Smooth muscle cell (in vitro differentiated cells): ENCODE measurements at regions not wholly inside any gene's neighbourhood (a gene's known extent, or its start where the extent isn't known, plus 50 kb on each side); places are given as distances from the start of the nearest gene placed in this dataset.

Source experiments
- DNase-seq: peaks from one replicate; lab custom pipeline; 2025; ENCODE audit not compliant: unreplicated experiment; lab: John Stamatoyannopoulos, UW
- H2AFZ ChIP-seq: fragments of 200-600 bp; sonication (generic); 2 replicates; pipeline ENCODE4 v1.6.0; 2016; ENCODE audit warnings: antibody characterized with exemption, low read depth, mild to moderate bottlenecking
- H3F3A ChIP-seq: fragments of 200-600 bp; sonication (generic); 2 replicates; pipeline ENCODE4 v1.6.0; 2017; ENCODE audit warnings: antibody characterized with exemption, low read depth
- H3K27ac ChIP-seq: fragments of 200-600 bp; sonication (generic); 2 replicates; pipeline ENCODE4 v1.5.1; 2016; ENCODE audit warnings: low read depth, mild to moderate bottlenecking
- H3K27me3 ChIP-seq: fragments of 200-600 bp; sonication (generic); 2 replicates; pipeline ENCODE4 v1.6.1; 2016; ENCODE audit warnings: low read depth, mild to moderate bottlenecking
- H3K36me3 ChIP-seq: fragments of 200-600 bp; sonication (generic); 2 replicates; pipeline ENCODE4 v1.5.1; 2016; ENCODE audit warnings: low read depth
- H3K4me1 ChIP-seq: fragments of 200-600 bp; sonication (generic); 2 replicates; pipeline ENCODE4 v1.5.1; 2016; ENCODE audit warnings: low read depth
- H3K4me2 ChIP-seq: fragments of 200-600 bp; sonication (generic); 2 replicates; pipeline ENCODE4 v1.6.0; 2016; ENCODE audit warnings: mild to moderate bottlenecking
- H3K4me3 ChIP-seq: fragments of 200-600 bp; sonication (generic); 2 replicates; pipeline ENCODE4 v1.5.1; 2016; ENCODE audit warnings: mild to moderate bottlenecking
- H3K79me2 ChIP-seq: fragments of 200-600 bp; sonication (generic); 2 replicates; pipeline ENCODE4 v1.6.0; 2016; ENCODE audit warnings: low read depth, mild to moderate bottlenecking
- H3K9ac ChIP-seq: fragments of 200-600 bp; sonication (generic); 2 replicates; pipeline ENCODE4 v1.6.0; 2016; ENCODE audit warnings: low read depth
- H3K9me3 ChIP-seq: fragments of 200-600 bp; sonication (generic); replicated peaks from 2 replicates; pipeline ENCODE4 v1.5.1; 2016; ENCODE audit warnings: low read depth
- H4K20me1 ChIP-seq: fragments of 200-600 bp; sonication (generic); 2 replicates; pipeline ENCODE4 v1.6.0; 2016; ENCODE audit warnings: low read depth
- WGBS: methylation state at CpG from one replicate; pipeline ENCODE4 v1.1.7; 2016; ENCODE audit warnings: low lambda C conversion rate; 5-methylcytosine and 5-hydroxymethylcytosine counted together
- TF ChIP-seq, protein P1 (sequence below): fragments of 200-600 bp; sonication (generic); IDR thresholded peaks from 2 replicates; pipeline ENCODE4 v1.5.1; 2017; ENCODE audit warnings: borderline replicate concordance, mild to moderate bottlenecking, antibody characterized with exemption; ENCODE audit not compliant: insufficient read depth, poor library complexity, severe bottlenecking

DNA sequence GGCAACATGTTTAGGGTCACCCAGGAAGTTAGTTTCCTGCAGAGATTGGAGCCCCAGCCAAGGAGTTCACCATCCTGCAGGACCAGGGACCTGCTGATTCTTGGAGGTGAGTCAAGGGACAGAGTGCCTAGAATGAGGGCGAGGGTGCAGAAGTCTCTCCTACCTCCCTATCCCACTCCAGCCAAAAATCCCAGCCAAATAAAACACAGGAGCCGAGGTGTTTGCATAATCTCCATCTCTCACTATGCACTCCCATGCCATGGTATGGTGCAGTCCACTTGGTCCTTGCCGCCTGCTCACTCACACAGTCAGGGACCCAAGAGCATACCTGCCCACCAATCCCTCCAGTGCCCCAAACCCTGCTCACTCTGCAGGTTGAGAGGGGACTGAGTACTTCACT, 294.2 kb downstream of the UACA start:
- H3K79me2 ChIP-seq, result no peaks in the 10 kb centered on the region

DNA sequence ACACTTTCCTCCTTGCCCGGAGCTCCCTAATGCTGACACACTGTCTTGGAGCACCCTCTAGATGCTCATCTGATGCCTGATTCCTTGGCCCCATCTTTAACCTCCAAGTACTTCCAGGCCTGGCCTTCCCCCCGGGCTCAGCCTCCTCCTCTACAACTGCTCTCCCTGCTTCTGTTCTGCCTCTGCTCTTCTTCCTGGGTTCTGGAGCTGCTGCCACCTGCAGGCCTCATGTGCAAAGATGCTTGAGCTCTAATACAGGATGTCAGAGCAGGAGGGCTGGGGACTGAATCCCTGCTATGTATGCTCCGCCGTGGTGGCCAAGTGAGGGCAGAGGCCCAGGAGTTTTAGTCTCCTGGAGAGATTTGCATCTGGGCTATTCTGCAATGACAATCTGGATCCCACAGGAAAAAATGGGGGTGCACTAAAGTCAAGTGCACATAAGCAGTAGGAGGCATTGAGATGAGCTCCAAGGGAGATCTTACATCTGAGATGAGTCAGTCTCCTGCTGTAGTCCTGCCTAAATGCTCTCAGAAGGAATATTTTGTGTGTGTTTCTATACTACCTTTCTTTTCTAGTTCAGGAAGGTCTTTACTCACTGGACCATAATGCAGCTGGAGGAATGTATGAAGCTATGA, 296.3 kb downstream of the UACA start:
- no peaks in the 10 kb centered on the region for H3K79me2 ChIP-seq
- H3K9ac ChIP-seq, result no peak overlapping the region
- H3K36me3 ChIP-seq, result no peaks in the 10 kb centered on the region
- no peaks in the 10 kb centered on the region for H4K20me1 ChIP-seq
- no peaks in the 10 kb centered on the region for H3F3A ChIP-seq
- H3K4me2 ChIP-seq, result no peak overlapping the region
- H2AFZ ChIP-seq, result no peak overlapping the region
- no peaks in the 10 kb centered on the region for H3K9me3 ChIP-seq
- H3K27ac ChIP-seq, result no peak overlapping the region
- TF ChIP-seq, protein P1, sequence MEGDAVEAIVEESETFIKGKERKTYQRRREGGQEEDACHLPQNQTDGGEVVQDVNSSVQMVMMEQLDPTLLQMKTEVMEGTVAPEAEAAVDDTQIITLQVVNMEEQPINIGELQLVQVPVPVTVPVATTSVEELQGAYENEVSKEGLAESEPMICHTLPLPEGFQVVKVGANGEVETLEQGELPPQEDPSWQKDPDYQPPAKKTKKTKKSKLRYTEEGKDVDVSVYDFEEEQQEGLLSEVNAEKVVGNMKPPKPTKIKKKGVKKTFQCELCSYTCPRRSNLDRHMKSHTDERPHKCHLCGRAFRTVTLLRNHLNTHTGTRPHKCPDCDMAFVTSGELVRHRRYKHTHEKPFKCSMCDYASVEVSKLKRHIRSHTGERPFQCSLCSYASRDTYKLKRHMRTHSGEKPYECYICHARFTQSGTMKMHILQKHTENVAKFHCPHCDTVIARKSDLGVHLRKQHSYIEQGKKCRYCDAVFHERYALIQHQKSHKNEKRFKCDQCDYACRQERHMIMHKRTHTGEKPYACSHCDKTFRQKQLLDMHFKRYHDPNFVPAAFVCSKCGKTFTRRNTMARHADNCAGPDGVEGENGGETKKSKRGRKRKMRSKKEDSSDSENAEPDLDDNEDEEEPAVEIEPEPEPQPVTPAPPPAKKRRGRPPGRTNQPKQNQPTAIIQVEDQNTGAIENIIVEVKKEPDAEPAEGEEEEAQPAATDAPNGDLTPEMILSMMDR, result peak; percentile 57
- no peak for DNase-seq
- 57% methylated on average over 4 of the region's 4 CpGs for WGBS
- H3K27me3 ChIP-seq, result no peaks in the 10 kb centered on the region
- H3K4me3 ChIP-seq, result no peak overlapping the region
- H3K4me1 ChIP-seq, result peaks cover 4% of the 10 kb centered on the region

More for the DNA sequence above, 294.2 kb downstream of the UACA start:
- no peak for DNase-seq
- no peak overlapping the region for H3K9ac ChIP-seq
- no peak overlapping the region for H2AFZ ChIP-seq
- H3K4me3 ChIP-seq, result no peak overlapping the region
- no peaks in the 10 kb centered on the region for H3K9me3 ChIP-seq
- H3K27ac ChIP-seq, result no peak overlapping the region
- H3K27me3 ChIP-seq, result no peaks in the 10 kb centered on the region
- H3K4me1 ChIP-seq, result peaks cover 4% of the 10 kb centered on the region
- TF ChIP-seq, protein P1, result no peak
- no peaks in the 10 kb centered on the region for H3F3A ChIP-seq
- H4K20me1 ChIP-seq, result no peaks in the 10 kb centered on the region
- 90% methylated on average over 3 of the region's 3 CpGs for WGBS
- H3K4me2 ChIP-seq, result no peak overlapping the region
- H3K36me3 ChIP-seq, result no peaks in the 10 kb centered on the region

DNA sequence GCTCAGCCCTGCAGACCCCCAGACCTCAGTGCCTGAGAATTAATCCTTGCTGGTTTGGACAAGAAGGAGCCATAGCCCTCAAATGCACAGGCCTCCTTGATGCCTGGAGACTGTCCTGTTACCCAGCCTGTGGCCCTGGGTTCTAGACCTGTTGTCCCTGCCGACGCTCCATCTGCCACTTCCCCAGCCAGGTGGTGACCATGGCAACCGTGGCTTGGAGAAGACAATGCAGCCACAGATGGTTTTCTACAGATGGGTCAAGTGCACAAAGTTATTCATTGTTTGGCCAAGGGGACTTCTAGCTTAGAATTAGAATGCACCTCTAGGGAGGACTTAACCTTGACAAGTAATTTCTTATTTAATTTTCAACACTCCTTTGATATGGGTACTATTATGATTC, 297.1 kb downstream of the UACA start:
- H3K36me3 ChIP-seq, result no peaks in the 10 kb centered on the region
- no peak overlapping the region for H3K9ac ChIP-seq
- H3K79me2 ChIP-seq, result no peaks in the 10 kb centered on the region
- H2AFZ ChIP-seq, result no peak overlapping the region
- no peaks in the 10 kb centered on the region for H3K27me3 ChIP-seq
- no peak for DNase-seq
- TF ChIP-seq, protein P1, result no peak
- H4K20me1 ChIP-seq, result no peaks in the 10 kb centered on the region
- H3K4me1 ChIP-seq, result peaks cover 4% of the 10 kb centered on the region
- 87% methylated on average over 3 of the region's 3 CpGs for WGBS
- no peaks in the 10 kb centered on the region for H3K9me3 ChIP-seq
- no peak overlapping the region for H3K27ac ChIP-seq
- H3F3A ChIP-seq, result no peaks in the 10 kb centered on the region
- H3K4me3 ChIP-seq, result no peak overlapping the region
- no peak overlapping the region for H3K4me2 ChIP-seq

DNA sequence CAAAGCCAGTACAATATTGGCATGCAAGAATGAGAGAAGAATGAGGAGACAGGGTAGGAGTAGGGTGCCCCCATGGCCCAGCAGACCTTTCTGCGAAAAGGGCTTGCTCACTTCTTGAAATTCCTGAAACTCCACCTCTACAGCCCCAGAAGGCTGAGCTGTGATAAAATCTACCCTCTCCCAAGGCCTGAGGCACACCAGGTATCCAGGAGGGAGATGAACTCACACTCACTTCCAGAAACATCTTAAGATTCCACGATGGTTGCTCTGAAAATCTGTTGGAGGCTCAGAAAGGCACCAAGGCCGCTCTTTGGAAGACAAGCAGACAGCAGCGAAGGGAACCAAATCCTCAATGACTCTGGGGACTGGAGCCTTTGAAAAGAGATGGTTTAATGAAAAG, 297.5 kb downstream of the UACA start:
- H3K36me3 ChIP-seq, result no peaks in the 10 kb centered on the region
- H2AFZ ChIP-seq, result no peak overlapping the region
- H3K4me1 ChIP-seq, result peaks cover 5% of the 10 kb centered on the region
- no peak overlapping the region for H3K4me3 ChIP-seq
- H3K9me3 ChIP-seq, result no peaks in the 10 kb centered on the region
- H4K20me1 ChIP-seq, result no peaks in the 10 kb centered on the region
- H3K27ac ChIP-seq, result no peak overlapping the region
- no peaks in the 10 kb centered on the region for H3K27me3 ChIP-seq
- no peak overlapping the region for H3K4me2 ChIP-seq
- 85% methylated on average over 4 of the region's 4 CpGs for WGBS
- H3K9ac ChIP-seq, result no peak overlapping the region
- no peak for DNase-seq
- H3F3A ChIP-seq, result no peaks in the 10 kb centered on the region
- TF ChIP-seq, protein P1, result no peak
- no peaks in the 10 kb centered on the region for H3K79me2 ChIP-seq
